ENCODE measurements at regions not wholly inside any gene's neighbourhood (a gene's known extent, or its start where the extent isn't known, plus 50 kb on each side); places are given as distances from the start of the nearest gene placed in this dataset.
A peak's percentile ranks its signal among the peaks of the same experiment; 100 is the strongest.

- no peak for TF ChIP-seq CTCF (IDR thresholded peaks at IDR 0.05; ENCODE audit: unreplicated experiment)
- Mint-ChIP-seq H3K4me1 (ENCODE audit: low read depth) (peaks cover 4% of the 10 kb centered on the region), H3K27me3 (no peaks in the 10 kb centered on the region), H3K36me3 (ENCODE audit: insufficient read depth) (peaks cover 1% of the 10 kb centered on the region), H3K4me3 (ENCODE audit: low read depth) (no peak overlapping the region), H3K9me3 (ENCODE audit: low read depth) (peaks cover 18% of the 10 kb centered on the region), H3K27ac (no peak overlapping the region)
- DNase-seq (ENCODE audit: low spot score, unreplicated experiment): no peak
Measured at GRCh38 chr5:35341189-35341588, 110.9 kb upstream of the PRLR start.

- H3K9me3 Mint-ChIP-seq (ENCODE audit: low read depth): peaks cover 12% of the 10 kb centered on the region
- H3K27me3 Mint-ChIP-seq: no peaks in the 10 kb centered on the region
- peaks cover 4% of the 10 kb centered on the region for H3K4me1 Mint-ChIP-seq (ENCODE audit: low read depth)
- H3K27ac Mint-ChIP-seq: no peak overlapping the region
- no peak for TF ChIP-seq CTCF (IDR thresholded peaks at IDR 0.05; ENCODE audit: unreplicated experiment)
- H3K36me3 Mint-ChIP-seq (ENCODE audit: insufficient read depth): no peaks in the 10 kb centered on the region
- DNase-seq (ENCODE audit: low spot score, unreplicated experiment): no peak
- H3K4me3 Mint-ChIP-seq (ENCODE audit: low read depth): no peak overlapping the region
Measured at GRCh38 chr5:35339616-35340100, 109.4 kb upstream of the PRLR start.

GRCh38 chr5:35339006-35339405 is 108.7 kb upstream of the PRLR start:
- DNase-seq (ENCODE audit: low spot score, unreplicated experiment): no peak
- no peaks in the 10 kb centered on the region for H3K36me3 Mint-ChIP-seq (ENCODE audit: insufficient read depth)
- H3K4me3 Mint-ChIP-seq (ENCODE audit: low read depth): no peak overlapping the region
- peaks cover 10% of the 10 kb centered on the region for H3K9me3 Mint-ChIP-seq (ENCODE audit: low read depth)
- peaks cover 4% of the 10 kb centered on the region for H3K4me1 Mint-ChIP-seq (ENCODE audit: low read depth)
- no peak overlapping the region for H3K27ac Mint-ChIP-seq
- no peak for TF ChIP-seq CTCF (IDR thresholded peaks at IDR 0.05; ENCODE audit: unreplicated experiment)
- H3K27me3 Mint-ChIP-seq: no peaks in the 10 kb centered on the region

- Mint-ChIP-seq H3K9me3 (ENCODE audit: low read depth) (peaks cover 7% of the 10 kb centered on the region), H3K4me1 (ENCODE audit: low read depth) (peaks cover 4% of the 10 kb centered on the region), H3K27ac (peak overlapping the region; percentile 50), H3K36me3 (ENCODE audit: insufficient read depth) (no peaks in the 10 kb centered on the region), H3K4me3 (ENCODE audit: low read depth) (no peak overlapping the region), H3K27me3 (no peaks in the 10 kb centered on the region)
- no peak for DNase-seq (ENCODE audit: low spot score, unreplicated experiment)
- TF ChIP-seq CTCF (IDR thresholded peaks at IDR 0.05; ENCODE audit: unreplicated experiment): no peak
Measured at GRCh38 chr5:35338157-35338453, 107.8 kb upstream of the PRLR start.

- DNase-seq (ENCODE audit: low spot score, unreplicated experiment): no peak
Measured at GRCh38 chr5:35337340-35338156, 107.3 kb upstream of the PRLR start.

More at GRCh38 chr5:35337340-35338156, 107.3 kb upstream of the PRLR start:
- TF ChIP-seq CTCF (IDR thresholded peaks at IDR 0.05; ENCODE audit: unreplicated experiment): no peak
- Mint-ChIP-seq H3K27ac (peak overlapping the region; percentile 50), H3K9me3 (ENCODE audit: low read depth) (peaks cover 7% of the 10 kb centered on the region), H3K4me3 (ENCODE audit: low read depth) (no peak overlapping the region), H3K27me3 (no peaks in the 10 kb centered on the region), H3K36me3 (ENCODE audit: insufficient read depth) (no peaks in the 10 kb centered on the region), H3K4me1 (ENCODE audit: low read depth) (peaks cover 4% of the 10 kb centered on the region)
